ENCODE measurements at regions not wholly inside any gene's neighbourhood (a gene's known extent, or its start where the extent isn't known, plus 50 kb on each side); places are given as distances from the start of the nearest gene placed in this dataset.

- no peak for DNase-seq
Measured at GRCh38 chr2:7309582-7309981, 392.4 kb downstream of the RNF144A start.

GRCh38 chr2:7324706-7325105 lies 407.5 kb downstream of the RNF144A start:
- DNase-seq: no peak

- DNase-seq: no peak
Measured at GRCh38 chr2:7325186-7325585, 408.0 kb downstream of the RNF144A start.

- no peak for DNase-seq
Measured at GRCh38 chr2:7329465-7329864, 412.3 kb downstream of the RNF144A start.

- DNase-seq: no peak
Measured at GRCh38 chr2:7333189-7333765, 416.1 kb downstream of the RNF144A start.

GRCh38 chr2:7333960-7334493 lies 416.8 kb downstream of the RNF144A start:
- DNase-seq: no peak

GRCh38 chr2:7338961-7339360 lies 421.7 kb downstream of the RNF144A start:
- no peak for DNase-seq

- no peak for DNase-seq
Measured at GRCh38 chr2:7346336-7346735, 429.1 kb downstream of the RNF144A start.

- no peak for DNase-seq
Measured at GRCh38 chr2:7348761-7349160, 431.5 kb downstream of the RNF144A start.

GRCh38 chr2:7352191-7352590 lies 435.0 kb downstream of the RNF144A start:
- DNase-seq: no peak

- no peak for DNase-seq
Measured at GRCh38 chr2:7353571-7353970, 436.4 kb downstream of the RNF144A start.

GRCh38 chr2:7355781-7356180 lies 438.6 kb downstream of the RNF144A start:
- no peak for DNase-seq

GRCh38 chr2:7356909-7357584 lies 439.8 kb downstream of the RNF144A start:
- DNase-seq: no peak

- DNase-seq: no peak
Measured at GRCh38 chr2:7357993-7358392, 440.8 kb downstream of the RNF144A start.

- DNase-seq: no peak
Measured at GRCh38 chr2:7358865-7359447, 441.7 kb downstream of the RNF144A start.

GRCh38 chr2:7363906-7364305 lies 446.7 kb downstream of the RNF144A start:
- DNase-seq: no peak

- DNase-seq: no peak
Measured at GRCh38 chr2:7368211-7368610, 451.0 kb downstream of the RNF144A start.

- no peak for DNase-seq
Measured at GRCh38 chr2:7373156-7373555, 455.9 kb downstream of the RNF144A start.

- no peak for DNase-seq
Measured at GRCh38 chr2:7375901-7376300, 458.7 kb downstream of the RNF144A start.

- no peak for DNase-seq
Measured at GRCh38 chr2:7377916-7378569, 460.8 kb downstream of the RNF144A start.

GRCh38 chr2:7378591-7378990 lies 461.4 kb downstream of the RNF144A start:
- DNase-seq: no peak

- DNase-seq: no peak
Measured at GRCh38 chr2:7379799-7380198, 462.6 kb downstream of the RNF144A start.

- DNase-seq: no peak
Measured at GRCh38 chr2:7384773-7385349, 467.6 kb downstream of the RNF144A start.
